Stimulated activated memory B cell treated with anti-CD40 and anti-IgM and Interleukin-4, amounts not matched to agents 10 μg/mL and 1 μg/mL and 100 μg/mL, for 72 hours (primary cell): ENCODE measurements at regions not wholly inside any gene's neighbourhood (a gene's known extent, or its start where the extent isn't known, plus 50 kb on each side); places are given as distances from the start of the nearest gene placed in this dataset.
"Not testable (repeated sequence)": the region's sequence is repeated elsewhere in the genome, so short reads cannot be mapped to it uniquely, and the experiment has no call there.

Experiments used
- ATAC-seq: fragments of 150-1000 bp; cut with Tn5 transposase; 2 replicates; pipeline ENCODE4 v1.10.0; 2021
- H3K27ac Mint-ChIP-seq: one replicate; pipeline ENCODE4 v1.8.0; 2022; ENCODE audit warnings: mild to moderate bottlenecking, mixed read lengths
- H3K27me3 Mint-ChIP-seq: one replicate; pipeline ENCODE4 v1.8.0; 2022; ENCODE audit warnings: mixed read lengths
- H3K36me3 Mint-ChIP-seq: one replicate; pipeline ENCODE4 v1.8.0; 2022; ENCODE audit warnings: mixed read lengths
- H3K4me1 Mint-ChIP-seq: one replicate; pipeline ENCODE4 v1.8.0; 2022; ENCODE audit warnings: mixed read lengths
- H3K4me3 Mint-ChIP-seq: one replicate; pipeline ENCODE4 v1.8.0; 2022; ENCODE audit warnings: mild to moderate bottlenecking, moderate library complexity, mixed read lengths
- H3K9me3 Mint-ChIP-seq: one replicate; pipeline ENCODE4 v1.8.0; 2022; ENCODE audit warnings: mixed read lengths

DNA sequence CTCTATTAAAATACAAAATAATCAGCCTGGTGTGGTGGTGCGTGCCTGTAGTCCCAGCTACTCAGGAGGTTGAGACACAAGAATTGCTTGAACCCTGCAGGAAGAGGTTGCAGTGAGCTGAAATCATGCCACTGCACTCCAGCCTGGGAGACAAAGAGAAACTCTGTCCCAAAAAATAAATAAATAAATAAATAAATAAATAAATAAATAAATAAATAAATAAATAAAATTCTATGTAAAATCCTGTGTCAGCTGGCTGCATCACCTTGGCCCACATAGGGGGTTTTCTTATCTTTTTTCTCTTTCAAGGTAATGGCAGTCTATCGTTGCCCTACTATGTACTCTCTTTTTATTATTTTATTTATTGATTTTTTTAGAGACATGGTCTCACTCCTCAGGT is 206.7 kb downstream of the ALG10 start:
- H3K36me3 Mint-ChIP-seq, H3K4me3 Mint-ChIP-seq, ATAC-seq, H3K27ac Mint-ChIP-seq, H3K4me1 Mint-ChIP-seq: not testable (repeated sequence)
- H3K27me3 Mint-ChIP-seq: peaks cover 17% of the 10 kb centered on the region
- peaks cover 12% of the 10 kb centered on the region for H3K9me3 Mint-ChIP-seq

DNA sequence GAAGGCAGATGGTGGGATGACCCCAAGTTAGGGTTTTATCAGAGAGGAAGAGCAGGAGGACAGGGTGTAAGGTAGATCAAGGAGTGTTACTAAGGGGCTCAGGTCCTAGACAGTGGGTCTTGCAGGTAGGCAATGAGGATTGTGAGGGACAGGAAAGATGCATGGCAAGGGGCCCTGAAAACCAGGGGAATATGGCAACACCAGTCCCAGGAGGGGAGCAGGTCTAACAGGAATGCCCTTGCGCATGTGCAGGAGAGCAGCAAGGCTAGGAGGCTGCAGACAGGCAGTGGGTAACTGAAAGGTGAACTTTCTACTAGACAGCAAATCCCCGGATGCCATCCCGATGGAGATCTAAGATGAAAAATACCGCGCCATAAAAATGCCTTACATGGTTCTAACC is 211.3 kb downstream of the ALG10 start:
- Mint-ChIP-seq H3K4me3 (no peak overlapping the region), H3K27ac (no peak overlapping the region)

GRCh38 chr12:34236073-34236472 is 213.8 kb downstream of the ALG10 start:
- Mint-ChIP-seq H3K27me3 (no peaks in the 10 kb centered on the region), H3K4me1 (no peaks in the 10 kb centered on the region), H3K4me3 (no peak overlapping the region), H3K36me3 (no peaks in the 10 kb centered on the region), H3K27ac (no peak overlapping the region), H3K9me3 (no peaks in the 10 kb centered on the region)
- ATAC-seq: no peak

More for the DNA sequence above, 211.3 kb downstream of the ALG10 start:
- Mint-ChIP-seq H3K4me1 (no peaks in the 10 kb centered on the region), H3K9me3 (no peaks in the 10 kb centered on the region), H3K36me3 (no peaks in the 10 kb centered on the region), H3K27me3 (peaks cover 12% of the 10 kb centered on the region)
- ATAC-seq: no peak

- H3K9me3 Mint-ChIP-seq: no peaks in the 10 kb centered on the region
- H3K4me3 Mint-ChIP-seq: no peak overlapping the region
- ATAC-seq: no peak
Observed at GRCh38 chr12:34244608-34245007, 222.3 kb downstream of the ALG10 start.

DNA sequence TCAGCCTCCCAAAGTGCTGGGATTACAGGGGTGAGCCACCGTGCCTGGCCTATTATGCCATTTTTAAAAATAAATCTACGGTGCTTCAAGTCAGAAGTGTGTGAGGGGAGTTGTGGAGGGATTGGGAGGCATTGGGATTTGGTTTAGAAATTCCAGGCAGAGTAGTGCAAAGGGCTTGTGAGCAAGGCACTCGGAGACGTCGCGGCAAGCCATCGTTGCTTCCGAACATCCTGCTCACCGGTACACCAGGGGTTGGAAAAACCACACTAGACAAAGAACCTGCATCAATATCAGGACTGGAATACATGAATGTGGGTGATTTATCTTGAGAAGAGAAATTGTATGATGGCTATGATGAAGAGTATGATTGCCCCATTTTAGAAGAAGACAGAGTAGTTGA is 227.0 kb downstream of the ALG10 start:
- Mint-ChIP-seq H3K27ac (no peak overlapping the region), H3K27me3 (peaks cover 8% of the 10 kb centered on the region), H3K36me3 (no peaks in the 10 kb centered on the region), H3K4me1 (no peaks in the 10 kb centered on the region), H3K4me3 (no peak overlapping the region), H3K9me3 (no peaks in the 10 kb centered on the region)
- ATAC-seq: no peak

More at GRCh38 chr12:34244608-34245007, 222.3 kb downstream of the ALG10 start:
- Mint-ChIP-seq H3K27me3 (peaks cover 8% of the 10 kb centered on the region), H3K27ac (no peak overlapping the region), H3K36me3 (no peaks in the 10 kb centered on the region), H3K4me1 (no peaks in the 10 kb centered on the region)

DNA sequence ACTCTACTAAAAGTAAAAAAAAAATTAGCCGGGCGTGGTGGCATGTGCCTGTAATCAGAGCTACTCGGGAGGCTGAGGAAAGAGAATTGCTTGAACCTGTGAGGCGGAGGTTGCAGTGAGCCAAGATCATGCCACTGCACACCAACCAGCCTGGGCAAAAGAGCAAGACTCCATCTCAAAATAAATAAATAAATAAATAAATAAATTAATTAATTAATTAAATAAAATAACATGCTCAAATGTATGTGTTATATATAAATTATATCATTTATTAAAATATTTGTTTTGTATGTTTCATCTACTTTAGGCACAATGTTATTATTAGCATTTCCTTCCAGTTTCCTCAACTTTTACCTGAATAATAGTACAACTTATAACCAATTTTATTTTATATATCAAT is 229.6 kb downstream of the ALG10 start:
- not testable (repeated sequence) for H3K27ac Mint-ChIP-seq, H3K4me1 Mint-ChIP-seq, H3K27me3 Mint-ChIP-seq, H3K9me3 Mint-ChIP-seq, ATAC-seq, H3K36me3 Mint-ChIP-seq, H3K4me3 Mint-ChIP-seq

- no peak for ATAC-seq
- Mint-ChIP-seq H3K9me3 (no peaks in the 10 kb centered on the region), H3K27ac (no peak overlapping the region), H3K27me3 (no peaks in the 10 kb centered on the region), H3K36me3 (no peaks in the 10 kb centered on the region), H3K4me1 (no peaks in the 10 kb centered on the region), H3K4me3 (no peak overlapping the region)
Observed at GRCh38 chr12:34253674-34254073, 231.4 kb downstream of the ALG10 start.

GRCh38 chr12:34257093-34257492 is 234.8 kb downstream of the ALG10 start:
- ATAC-seq: no peak
- H3K4me1 Mint-ChIP-seq: no peaks in the 10 kb centered on the region
- H3K27ac Mint-ChIP-seq: no peak overlapping the region
- no peak overlapping the region for H3K4me3 Mint-ChIP-seq
- no peaks in the 10 kb centered on the region for H3K9me3 Mint-ChIP-seq
- H3K36me3 Mint-ChIP-seq: no peaks in the 10 kb centered on the region
- H3K27me3 Mint-ChIP-seq: no peaks in the 10 kb centered on the region

DNA sequence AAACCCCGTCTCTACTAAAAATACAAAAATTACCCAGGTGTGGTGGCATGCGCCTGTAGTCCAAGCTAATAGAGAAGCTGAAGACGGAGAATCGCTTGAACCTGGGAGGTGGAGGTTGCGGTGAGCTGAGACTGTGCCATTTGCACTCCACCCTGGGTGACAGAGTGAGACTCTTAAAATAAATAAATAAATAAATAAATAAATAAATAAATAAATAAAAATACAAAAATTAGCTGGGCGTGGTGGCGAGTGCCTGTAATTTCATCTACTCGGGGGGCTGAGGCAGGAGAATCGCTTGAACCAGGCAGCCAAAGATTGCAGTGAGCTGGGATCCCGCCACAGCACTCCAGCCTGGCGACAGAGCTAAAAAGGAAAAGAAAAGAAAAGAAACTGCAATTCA is 239.8 kb downstream of the ALG10 start:
- H3K27ac Mint-ChIP-seq, ATAC-seq, H3K4me3 Mint-ChIP-seq, H3K27me3 Mint-ChIP-seq, H3K9me3 Mint-ChIP-seq, H3K4me1 Mint-ChIP-seq, H3K36me3 Mint-ChIP-seq: not testable (repeated sequence)

- Mint-ChIP-seq H3K36me3 (no peaks in the 10 kb centered on the region), H3K27me3 (no peaks in the 10 kb centered on the region)
Observed at GRCh38 chr12:34264110-34264509, 241.8 kb downstream of the ALG10 start.

GRCh38 chr12:34273703-34274102 is 251.4 kb downstream of the ALG10 start:
- not testable (repeated sequence) for H3K4me3 Mint-ChIP-seq, H3K9me3 Mint-ChIP-seq, H3K36me3 Mint-ChIP-seq, H3K4me1 Mint-ChIP-seq, ATAC-seq, H3K27ac Mint-ChIP-seq
- H3K27me3 Mint-ChIP-seq: peaks cover 12% of the 10 kb centered on the region

More at GRCh38 chr12:34264110-34264509, 241.8 kb downstream of the ALG10 start:
- Mint-ChIP-seq H3K9me3 (peaks cover 7% of the 10 kb centered on the region), H3K4me3 (no peak overlapping the region), H3K4me1 (no peaks in the 10 kb centered on the region), H3K27ac (no peak overlapping the region)
- ATAC-seq: no peak

DNA sequence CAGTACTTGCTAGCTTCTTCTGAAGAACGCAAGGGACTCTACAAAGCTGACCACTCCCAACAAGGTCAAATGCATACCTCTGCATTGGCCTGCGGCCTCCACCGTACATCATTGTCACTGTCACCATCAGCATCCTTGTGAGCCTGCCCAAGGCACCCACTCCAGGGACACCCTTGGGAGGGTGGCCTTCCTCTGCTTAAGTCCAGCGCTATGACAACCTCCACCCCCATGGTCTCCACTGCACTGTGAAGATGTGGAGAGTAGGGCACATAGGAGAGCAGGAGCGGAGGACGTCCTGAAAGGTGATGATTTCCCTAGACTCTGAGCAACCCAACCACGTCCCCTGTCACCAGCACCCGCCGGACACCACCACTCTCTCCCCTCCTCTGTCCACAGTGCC is 252.8 kb downstream of the ALG10 start:
- Mint-ChIP-seq H3K27ac (no peak overlapping the region), H3K4me1 (no peaks in the 10 kb centered on the region), H3K9me3 (peaks cover 6% of the 10 kb centered on the region), H3K36me3 (no peaks in the 10 kb centered on the region), H3K27me3 (peaks cover 12% of the 10 kb centered on the region), H3K4me3 (no peak overlapping the region)
- ATAC-seq: peak; percentile 16

DNA sequence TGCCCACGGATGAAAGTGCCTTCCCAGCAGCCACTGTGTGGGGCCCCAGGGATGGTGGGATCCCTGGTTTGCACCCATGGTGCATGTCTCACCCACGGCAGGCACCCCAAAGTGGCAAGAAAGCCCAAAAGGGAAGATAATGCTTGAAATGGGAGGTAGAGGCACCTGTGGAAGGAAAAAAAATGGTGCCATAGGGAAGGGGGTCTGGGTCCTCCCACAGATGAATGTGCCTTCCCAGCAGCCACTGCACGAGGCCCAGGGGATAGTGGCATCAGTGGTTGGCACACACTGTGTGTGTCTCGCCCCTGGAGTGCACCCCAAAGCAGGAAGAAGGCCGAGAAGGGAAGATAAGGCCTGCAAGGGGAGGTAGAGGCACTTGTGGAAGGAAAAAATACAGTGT is 264.2 kb downstream of the ALG10 start:
- Mint-ChIP-seq H3K36me3 (peaks cover 5% of the 10 kb centered on the region), H3K9me3 (peaks cover 19% of the 10 kb centered on the region), H3K4me3 (no peak overlapping the region), H3K4me1 (no peaks in the 10 kb centered on the region), H3K27ac (no peak overlapping the region), H3K27me3 (no peaks in the 10 kb centered on the region)
- ATAC-seq: no peak

GRCh38 chr12:34286934-34287333 is 264.6 kb downstream of the ALG10 start:
- no peaks in the 10 kb centered on the region for H3K4me1 Mint-ChIP-seq
- no peak overlapping the region for H3K27ac Mint-ChIP-seq
- H3K4me3 Mint-ChIP-seq: no peak overlapping the region
- H3K9me3 Mint-ChIP-seq: peaks cover 19% of the 10 kb centered on the region
- no peaks in the 10 kb centered on the region for H3K27me3 Mint-ChIP-seq
- peaks cover 5% of the 10 kb centered on the region for H3K36me3 Mint-ChIP-seq
- ATAC-seq: no peak

DNA sequence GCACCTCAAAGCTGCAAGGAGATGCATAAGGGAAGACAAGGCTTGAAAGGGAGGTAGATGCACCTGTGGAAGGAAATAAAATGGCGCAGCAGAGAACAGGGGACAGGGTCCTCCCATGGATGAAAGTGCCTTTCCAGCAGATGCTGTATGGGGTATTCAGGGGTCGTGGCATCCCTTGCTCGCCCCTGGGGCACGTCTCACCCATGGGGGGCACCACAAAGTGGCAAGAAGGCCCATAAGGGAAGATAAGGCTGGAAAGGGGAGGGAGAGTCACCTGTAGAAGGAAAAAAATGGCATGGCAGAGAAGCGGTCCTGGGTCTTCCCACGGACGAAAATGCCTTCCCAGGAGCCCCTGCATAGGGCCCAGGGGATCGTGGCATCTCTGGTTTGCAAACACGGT is 265.1 kb downstream of the ALG10 start:
- H3K4me1 Mint-ChIP-seq: no peaks in the 10 kb centered on the region
- H3K4me3 Mint-ChIP-seq: no peak overlapping the region
- no peaks in the 10 kb centered on the region for H3K27me3 Mint-ChIP-seq
- peaks cover 5% of the 10 kb centered on the region for H3K36me3 Mint-ChIP-seq
- peaks cover 19% of the 10 kb centered on the region for H3K9me3 Mint-ChIP-seq
- H3K27ac Mint-ChIP-seq: no peak overlapping the region
- no peak for ATAC-seq

DNA sequence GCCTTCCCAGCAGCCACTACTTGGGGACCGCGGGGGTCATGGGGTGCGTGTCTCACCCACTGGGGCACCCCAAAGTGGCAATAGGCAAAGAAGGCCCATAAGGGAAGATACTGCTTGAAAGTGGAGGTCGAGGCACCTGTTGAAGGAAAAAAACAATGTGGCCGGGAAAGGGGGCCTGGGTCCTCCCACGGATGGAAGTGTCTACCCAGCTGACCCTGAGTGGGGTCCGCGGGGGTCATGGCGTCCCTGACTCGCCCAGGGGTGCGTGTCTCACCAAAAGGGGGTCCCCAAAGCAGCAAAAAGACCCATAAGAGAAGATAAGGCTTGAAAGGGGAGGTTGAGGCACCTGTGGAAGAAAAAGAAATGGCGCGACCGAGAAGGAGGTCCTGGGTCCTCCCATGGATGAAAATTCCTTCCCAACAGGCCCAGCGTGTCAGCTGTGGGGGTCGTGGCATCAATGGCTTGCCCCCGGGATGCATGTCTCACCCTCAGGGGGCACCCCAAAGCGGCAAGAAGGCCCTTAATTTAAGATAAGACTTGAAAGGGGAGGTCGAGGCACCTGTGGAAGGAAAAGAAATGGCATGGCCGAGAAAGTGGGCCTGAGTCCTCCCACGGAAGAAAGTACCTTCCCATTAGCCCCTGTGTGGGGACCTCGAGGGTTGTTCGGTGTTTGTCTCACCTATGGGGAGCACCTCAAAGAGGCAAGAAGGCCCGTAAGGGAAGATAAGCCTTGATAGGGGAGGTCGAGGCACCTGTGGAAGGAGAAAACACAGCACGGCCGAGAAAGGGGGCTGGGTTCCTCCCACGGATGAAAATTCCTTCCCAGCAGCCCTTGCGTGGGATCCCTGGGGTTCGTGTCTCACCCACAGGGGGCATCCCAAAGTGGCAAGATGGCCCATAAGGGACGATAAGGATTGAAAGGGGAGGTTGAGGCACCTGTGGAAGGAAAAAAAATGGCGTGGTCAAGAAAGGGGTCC is 266.0 kb downstream of the ALG10 start:
- Mint-ChIP-seq H3K4me1 (no peaks in the 10 kb centered on the region), H3K27me3 (no peaks in the 10 kb centered on the region), H3K4me3 (no peak overlapping the region), H3K27ac (no peak overlapping the region), H3K36me3 (peaks cover 5% of the 10 kb centered on the region), H3K9me3 (peaks cover 22% of the 10 kb centered on the region)
- ATAC-seq: no peak
